Adrenal gland (tissue), 9 donors: ENCODE measurements at regions not wholly inside any gene's neighbourhood (a gene's known extent, or its start where the extent isn't known, plus 50 kb on each side); places are given as distances from the start of the nearest gene placed in this dataset.

Experiments used
- DNase-seq, 7 donors: peaks; one replicate each; pipeline ENCODE4 v3.0.0-alpha.2; 2019 to 2020
- H3K27ac ChIP-seq, 5 donors: fragments of 200-600 bp; sonication (generic) in 4 of 5; 1 replicate in 3 of 5; 2 replicates in 2 of 5; pipeline versions ENCODE4 v1.5.1 to v1.8.0; 2016 to 2020; ENCODE audit warnings: mild to moderate bottlenecking in 1 of 5
- H3K27me3 ChIP-seq: fragments of 200-600 bp; 2 replicates; pipeline ENCODE4 v1.8.0; 2021
- H3K36me3 ChIP-seq, 2 donors: fragments of 200-600 bp; replicated peaks in 1 of 2; 1 replicate in 1 of 2; 2 replicates in 1 of 2; pipeline versions ENCODE4 v1.5.1 to v1.8.0; 2018 to 2022
- H3K4me1 ChIP-seq, 2 donors: fragments of 200-600 bp; replicated peaks in 1 of 2; 1 replicate in 1 of 2; 2 replicates in 1 of 2; pipeline versions ENCODE4 v1.5.1 to v1.8.0; 2018 to 2021
- H3K4me3 ChIP-seq, 4 donors: fragments of 200-600 bp; sonication (generic) in 3 of 4; one replicate each; pipeline ENCODE4 v1.5.1; 2016 to 2018
- H3K9me3 ChIP-seq, 3 donors: fragments of 200-600 bp; sonication (generic) in 1 of 3; replicated peaks in 1 of 3; 1 replicate in 2 of 3; 2 replicates in 1 of 3; pipeline versions ENCODE4 v1.5.1 to v1.8.0; 2016 to 2021
- POLR2A ChIP-seq, 2 donors: fragments of 450-650 bp; IDR thresholded peaks; one replicate each; pipeline ENCODE4 v1.6.1; 2017; ENCODE audit warnings: antibody characterized with exemption in 2 of 2, mild to moderate bottlenecking in 2 of 2, moderate library complexity in 1 of 2
- WGBS, 4 donors: extraction: QIAGEN DNeasy Blood & Tissue Kit in 2 of 4; methylation state at CpG; one replicate each; pipeline versions ENCODE4 v1.1.5 to v1.1.7; 2013 to 2017; 5-methylcytosine and 5-hydroxymethylcytosine counted together
- intact Hi-C, 2 donors: fragments of 100-400 bp; cut with DNase I; formaldehyde crosslinking; loops; one replicate each; pipeline versions ENCODE4 v1.14.1 to v1.15.0; 2022 to 2023
- TF ChIP-seq, protein P1 (sequence below), 6 experiments: fragments of 450-650 bp in 4 of 6; fragments of 200-600 bp in 2 of 6; sonication (generic) in 1 of 6; IDR thresholded peaks; 1 replicate in 5 of 6; 2 replicates in 1 of 6; pipeline versions ENCODE4 v1.5.1 to v1.8.0; 2016 to 2021; ENCODE audit warnings: antibody characterized with exemption in 6 of 6, mild to moderate bottlenecking in 2 of 6, moderate library complexity in 1 of 6
- donor health status: healthy with polysubstance abuse.
- donor health status: Bipolar disorder and iron deficiency.
- donor health status: DM: yes; HTN: yes; CAD: no.
- donor health status: DM: no; HTN: no; CAD: no.
- donor health status: DM: no; HTN: no; CAD: no.

DNA sequence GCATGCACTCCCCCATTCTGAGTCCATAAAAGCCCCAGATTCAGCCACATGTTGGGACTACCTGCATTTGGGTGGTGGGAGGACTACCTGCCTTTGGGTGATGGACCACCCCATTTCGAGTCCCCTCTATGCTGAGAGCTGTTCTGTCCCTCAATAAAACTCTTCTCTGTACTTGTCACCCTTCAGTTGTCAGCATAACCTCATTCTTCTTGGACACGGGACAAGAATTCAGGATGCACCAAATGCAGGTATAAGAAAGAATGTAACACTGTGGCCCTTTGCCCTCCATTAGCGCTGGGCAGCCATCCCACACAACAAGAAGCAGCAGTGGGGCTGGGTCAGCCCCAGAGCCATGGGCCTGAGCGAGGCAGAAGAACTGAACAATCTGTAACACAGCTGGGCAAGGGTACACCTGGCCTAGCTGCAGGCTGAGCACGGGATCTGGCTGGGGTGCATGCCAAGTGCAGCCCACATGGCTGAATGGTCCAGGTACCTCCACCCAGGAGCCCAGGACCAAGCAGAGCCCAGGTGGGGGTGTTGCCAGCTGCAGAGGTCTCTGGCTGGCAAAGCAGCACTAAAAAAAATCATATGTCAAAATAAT, 1344.3 kb upstream of the LRRTM3 start:
- no peak for DNase-seq
- Histone ChIP-seq H3K9me3 (peaks cover 0 to 9% (median 0%) of the 10 kb centered on the region in 3 donors), H3K27me3 (no peaks in the 10 kb centered on the region), H3K4me1 (no peaks in the 10 kb centered on the region), H3K27ac (no peak overlapping the region), H3K36me3 (no peaks in the 10 kb centered on the region), H3K4me3 (no peak overlapping the region)
- TF ChIP-seq POLR2A (IDR thresholded peaks at IDR 0.05): no peak
- TF ChIP-seq, protein P1, sequence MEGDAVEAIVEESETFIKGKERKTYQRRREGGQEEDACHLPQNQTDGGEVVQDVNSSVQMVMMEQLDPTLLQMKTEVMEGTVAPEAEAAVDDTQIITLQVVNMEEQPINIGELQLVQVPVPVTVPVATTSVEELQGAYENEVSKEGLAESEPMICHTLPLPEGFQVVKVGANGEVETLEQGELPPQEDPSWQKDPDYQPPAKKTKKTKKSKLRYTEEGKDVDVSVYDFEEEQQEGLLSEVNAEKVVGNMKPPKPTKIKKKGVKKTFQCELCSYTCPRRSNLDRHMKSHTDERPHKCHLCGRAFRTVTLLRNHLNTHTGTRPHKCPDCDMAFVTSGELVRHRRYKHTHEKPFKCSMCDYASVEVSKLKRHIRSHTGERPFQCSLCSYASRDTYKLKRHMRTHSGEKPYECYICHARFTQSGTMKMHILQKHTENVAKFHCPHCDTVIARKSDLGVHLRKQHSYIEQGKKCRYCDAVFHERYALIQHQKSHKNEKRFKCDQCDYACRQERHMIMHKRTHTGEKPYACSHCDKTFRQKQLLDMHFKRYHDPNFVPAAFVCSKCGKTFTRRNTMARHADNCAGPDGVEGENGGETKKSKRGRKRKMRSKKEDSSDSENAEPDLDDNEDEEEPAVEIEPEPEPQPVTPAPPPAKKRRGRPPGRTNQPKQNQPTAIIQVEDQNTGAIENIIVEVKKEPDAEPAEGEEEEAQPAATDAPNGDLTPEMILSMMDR (IDR thresholded peaks at IDR 0.05): no peak
- 76 to 93% (median 86%) methylated on average over 4 to 5 of the region's 5 CpGs for WGBS, 4 donors
- intact Hi-C loops: no loop called here

DNA sequence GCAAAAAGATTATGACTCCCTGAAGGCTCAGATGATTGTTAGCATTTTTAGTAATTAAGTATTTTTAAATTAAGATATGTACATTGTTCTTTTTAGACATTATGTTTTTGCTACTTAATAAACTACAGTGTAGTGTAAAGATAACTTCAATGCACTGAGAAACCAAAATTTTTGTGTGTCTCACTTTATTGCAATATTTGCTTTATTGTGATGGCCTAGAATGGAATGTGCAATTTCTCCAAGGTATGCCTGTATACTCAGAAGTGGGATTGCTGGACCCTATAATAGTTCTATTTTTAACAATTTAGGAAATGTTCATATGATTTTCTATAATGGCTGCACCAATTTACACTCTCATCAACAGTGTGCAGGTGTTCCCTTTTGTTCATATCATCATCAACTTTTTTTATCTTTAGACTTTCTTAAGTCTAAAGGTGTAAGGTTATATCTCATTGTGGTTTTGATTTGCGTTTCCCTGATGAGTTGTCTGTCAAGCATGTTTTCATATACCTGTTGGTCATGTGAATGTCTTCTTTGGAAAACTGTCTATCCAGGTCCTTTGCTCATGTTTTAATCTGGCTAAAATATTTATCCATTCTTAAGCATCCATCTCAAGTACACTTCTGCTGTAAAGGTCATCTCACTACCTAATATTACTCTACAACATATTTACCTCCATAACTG, 1323.5 kb upstream of the LRRTM3 start:
- H3K36me3 ChIP-seq: no peaks in the 10 kb centered on the region
- no peak for TF ChIP-seq POLR2A (IDR thresholded peaks at IDR 0.05)
- TF ChIP-seq, protein P1 (IDR thresholded peaks at IDR 0.05): no peak
- WGBS, 4 donors: 80 to 86% (median 82%) methylated on average over 1 of the region's 1 CpG
- no peak for DNase-seq
- H3K9me3 ChIP-seq: no peaks in the 10 kb centered on the region
- intact Hi-C loops: no loop called here
- no peak overlapping the region for H3K4me3 ChIP-seq
- no peak overlapping the region for H3K27ac ChIP-seq
- H3K4me1 ChIP-seq: no peaks in the 10 kb centered on the region
- no peaks in the 10 kb centered on the region for H3K27me3 ChIP-seq

DNA sequence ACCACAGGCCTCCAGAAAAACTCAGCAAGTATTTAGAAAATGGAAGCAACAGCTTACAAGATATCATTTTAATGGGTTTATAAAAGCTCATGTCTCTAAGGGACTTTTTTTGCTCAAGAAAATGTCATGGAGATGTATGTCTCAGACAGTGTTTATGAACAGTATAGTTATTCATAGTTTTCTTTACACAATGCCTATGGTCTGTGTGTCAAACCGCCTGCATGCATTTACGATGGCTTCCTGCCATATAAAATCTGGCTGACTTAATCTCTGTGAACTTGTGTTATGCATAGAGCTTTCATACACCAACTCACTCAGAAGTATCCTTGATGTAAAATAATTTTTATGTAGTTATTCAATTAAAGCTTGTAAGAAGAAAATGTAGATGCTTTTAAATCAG, 1314.2 kb upstream of the LRRTM3 start:
- H3K4me3 ChIP-seq: no peak overlapping the region
- WGBS, 4 donors: 74 to 81% (median 75%) methylated on average over 2 of the region's 2 CpGs
- no peak overlapping the region for H3K27ac ChIP-seq
- no peak for TF ChIP-seq POLR2A (IDR thresholded peaks at IDR 0.05)
- TF ChIP-seq, protein P1 (IDR thresholded peaks at IDR 0.05): no peak
- H3K27me3 ChIP-seq: no peaks in the 10 kb centered on the region
- no peak for DNase-seq
- H3K36me3 ChIP-seq: no peaks in the 10 kb centered on the region
- no peaks in the 10 kb centered on the region for H3K4me1 ChIP-seq
- H3K9me3 ChIP-seq: no peaks in the 10 kb centered on the region
- intact Hi-C loops: no loop called here

DNA sequence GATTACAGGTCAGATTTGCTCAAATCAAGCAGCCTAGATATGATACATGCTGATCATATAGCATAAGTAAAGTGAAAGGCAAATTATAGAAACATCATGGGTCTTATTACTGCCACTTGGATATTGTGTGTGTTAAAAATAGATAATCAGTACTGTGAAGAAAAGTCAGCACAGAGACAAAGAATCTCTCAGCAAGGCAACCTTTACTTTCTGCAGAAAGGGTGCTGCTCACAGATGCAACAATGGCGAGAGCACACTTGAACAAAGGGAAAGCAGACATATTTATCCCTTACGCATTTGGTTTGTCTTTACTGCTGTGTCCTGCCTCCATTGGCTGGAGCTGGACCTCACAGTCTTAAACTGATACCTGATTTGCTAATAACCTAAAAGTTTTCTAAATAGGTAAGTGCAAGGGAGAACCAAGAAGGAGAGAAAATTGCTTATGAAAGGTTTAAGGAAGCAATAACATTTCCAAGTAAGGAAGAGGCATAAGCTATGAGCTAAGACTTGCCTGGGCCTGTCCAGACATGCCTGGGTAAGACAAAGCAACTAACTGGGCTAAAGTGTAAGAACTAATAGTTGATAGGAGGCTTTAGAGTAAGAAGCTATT, 1310.8 kb upstream of the LRRTM3 start:
- no peaks in the 10 kb centered on the region for H3K4me1 ChIP-seq
- no peaks in the 10 kb centered on the region for H3K36me3 ChIP-seq
- no peak for DNase-seq
- 90 to 94% (median 93%) methylated on average over 2 of the region's 2 CpGs for WGBS, 4 donors
- intact Hi-C loops: no loop called here
- no peak overlapping the region for H3K27ac ChIP-seq
- no peaks in the 10 kb centered on the region for H3K27me3 ChIP-seq
- H3K4me3 ChIP-seq: no peak overlapping the region
- no peaks in the 10 kb centered on the region for H3K9me3 ChIP-seq
- no peak for TF ChIP-seq POLR2A (IDR thresholded peaks at IDR 0.05)
- TF ChIP-seq, protein P1 (IDR thresholded peaks at IDR 0.05): no peak
